Keratinocyte (primary cell): ENCODE measurements at regions not wholly inside any gene's neighbourhood (a gene's known extent, or its start where the extent isn't known, plus 50 kb on each side); places are given as distances from the start of the nearest gene placed in this dataset.

Experiments used
- DNase-seq: peaks from one replicate; pipeline ENCODE4 v3.0.0-alpha.2; 2011; ENCODE audit warnings: low read depth, missing footprints, low spot score
- FAIRE-seq: peaks from 2 replicates; lab custom pipeline; 2011; peaks lifted over from hg19 to GRCh38; lab: Jason Lieb, UNC
- H2AFZ ChIP-seq: 2 replicates; pipeline ENCODE4 v1.6.0; 2012; ENCODE audit warnings: low read length, control low read depth, inconsistent platforms; ENCODE audit not compliant: control insufficient read depth
- H3K27ac ChIP-seq: 2 replicates; pipeline ENCODE4 v1.5.1; 2011; ENCODE audit warnings: low read length; ENCODE audit not compliant: control insufficient read depth, insufficient read depth
- H3K27me3 ChIP-seq: 3 replicates; pipeline ENCODE4 v1.6.0; 2011; ENCODE audit warnings: low read length; ENCODE audit not compliant: control insufficient read depth, insufficient read depth; ENCODE audit errors: extremely low read depth
- H3K36me3 ChIP-seq, 2 experiments: 2 replicates in 1 of 2; 3 replicates in 1 of 2; pipeline ENCODE4 v1.5.1; 2011; ENCODE audit warnings: low read length in 2 of 2, mild to moderate bottlenecking in 1 of 2; ENCODE audit not compliant: control insufficient read depth in 2 of 2, insufficient read depth in 2 of 2; ENCODE audit errors: extremely low read depth in 1 of 2
- H3K4me1 ChIP-seq: 3 replicates; pipeline ENCODE4 v1.5.1; 2011; ENCODE audit warnings: low read length; ENCODE audit not compliant: control insufficient read depth, insufficient read depth; ENCODE audit errors: extremely low read depth
- H3K4me2 ChIP-seq: 3 replicates; pipeline ENCODE4 v1.6.0; 2011; ENCODE audit warnings: low read depth, low read length; ENCODE audit not compliant: control insufficient read depth, insufficient read depth; ENCODE audit errors: extremely low read depth
- H3K4me3 ChIP-seq, 3 experiments: fragments of 200-600 bp in 1 of 3; sonication (generic) in 1 of 3; 2 replicates in 2 of 3; 3 replicates in 1 of 3; pipeline ENCODE4 v1.5.1; 2011 to 2016; ENCODE audit warnings: low read length in 3 of 3, mild to moderate bottlenecking in 3 of 3, control low read depth in 2 of 3, inconsistent platforms in 1 of 3, low read depth in 1 of 3, mixed read lengths in 1 of 3, mixed run types in 1 of 3, moderate library complexity in 1 of 3; ENCODE audit not compliant: control insufficient read depth in 2 of 3, insufficient read depth in 2 of 3; ENCODE audit errors: extremely low read depth in 1 of 3
- H3K79me2 ChIP-seq: 2 replicates; pipeline ENCODE4 v1.6.0; 2012; ENCODE audit warnings: low read length; ENCODE audit not compliant: control insufficient read depth, insufficient read depth
- H3K9ac ChIP-seq: 3 replicates; pipeline ENCODE4 v1.6.0; 2011; ENCODE audit warnings: low read length; ENCODE audit not compliant: control insufficient read depth, insufficient read depth; ENCODE audit errors: extremely low read depth
- H3K9me1 ChIP-seq: 3 replicates; pipeline ENCODE4 v1.6.0; 2011; ENCODE audit warnings: low read length; ENCODE audit not compliant: control insufficient read depth, insufficient read depth; ENCODE audit errors: extremely low read depth
- H3K9me3 ChIP-seq: 2 replicates; pipeline ENCODE4 v1.5.1; 2012; ENCODE audit warnings: low read depth, low read length; ENCODE audit not compliant: control insufficient read depth
- H4K20me1 ChIP-seq: 3 replicates; pipeline ENCODE4 v1.6.0; 2011; ENCODE audit warnings: low read length; ENCODE audit not compliant: control insufficient read depth, insufficient read depth; ENCODE audit errors: extremely low read depth
- CTCF ChIP-seq, 3 experiments: IDR thresholded peaks in 1 of 3; conservative IDR thresholded peaks in 1 of 3; optimal IDR thresholded peaks in 1 of 3; 2 replicates in 2 of 3; 3 replicates in 1 of 3; pipeline versions ENCODE3 to v1.5.1; 2011; ENCODE audit warnings: low read length in 3 of 3, mild to moderate bottlenecking in 3 of 3, moderate library complexity in 2 of 3, control low read depth in 1 of 3, inconsistent platforms in 1 of 3; ENCODE audit not compliant: insufficient read depth in 2 of 3; ENCODE audit errors: extremely low read depth in 1 of 3
- EZH2 ChIP-seq: IDR thresholded peaks from one replicate; pipeline ENCODE4 v1.6.1; 2012; ENCODE audit warnings: inconsistent platforms, mild to moderate bottlenecking, low read length, moderate library complexity
- dilution Hi-C: fragments of 300-500 bp; cut with MboI; formaldehyde crosslinking; loops from one replicate; pipeline ENCODE4 v1.7.0; 2020; ENCODE audit warnings: low sequenced_read_pairs; ENCODE audit not compliant: extremely low pct_ligation_motif_present

- H3K4me1 ChIP-seq: peaks cover 13% of the 10 kb centered on the region
Observed at GRCh38 chr6:37106982-37107491, 62.9 kb upstream of the PIM1 start.

GRCh38 chr6:37109714-37110499, 60.0 kb upstream of the PIM1 start:
- dilution Hi-C loops: no loop called here
- no peaks in the 10 kb centered on the region for H3K9me1 ChIP-seq
- FAIRE-seq (no peak), DNase-seq (no peak)
- TF ChIP-seq EZH2 (no peak), CTCF (optimal IDR thresholded peaks at IDR 0.05 in 1 of 3, IDR thresholded peaks at IDR 0.05 in 1 of 3, conservative IDR thresholded peaks at IDR 0.05 in 1 of 3; ENCODE audit: extremely low read depth in 1 of 3, insufficient read depth in 2 of 3, low read length in 3 of 3) (no peak)
- H2AFZ ChIP-seq: no peak overlapping the region
- H3K79me2 ChIP-seq: no peaks in the 10 kb centered on the region
- no peaks in the 10 kb centered on the region for H3K36me3 ChIP-seq
- H4K20me1 ChIP-seq: no peaks in the 10 kb centered on the region
- no peak overlapping the region for H3K4me2 ChIP-seq
- H3K9me3 ChIP-seq: no peaks in the 10 kb centered on the region
- H3K4me1 ChIP-seq: no peaks in the 10 kb centered on the region
- no peak overlapping the region for H3K4me3 ChIP-seq
- H3K27ac ChIP-seq: no peak overlapping the region
- no peak overlapping the region for H3K9ac ChIP-seq
- H3K27me3 ChIP-seq: no peaks in the 10 kb centered on the region

More at GRCh38 chr6:37106982-37107491, 62.9 kb upstream of the PIM1 start:
- Histone ChIP-seq H4K20me1 (no peaks in the 10 kb centered on the region), H3K4me2 (no peak overlapping the region), H3K4me3 (no peak overlapping the region), H3K9me3 (no peaks in the 10 kb centered on the region), H3K9ac (no peak overlapping the region), H3K79me2 (no peaks in the 10 kb centered on the region), H2AFZ (no peak overlapping the region), H3K27ac (no peak overlapping the region), H3K36me3 (no peaks in the 10 kb centered on the region), H3K9me1 (no peaks in the 10 kb centered on the region), H3K27me3 (no peaks in the 10 kb centered on the region)
- FAIRE-seq (no peak), DNase-seq (no peak)
- dilution Hi-C loops: no loop called here
- no peak for TF ChIP-seq CTCF (optimal IDR thresholded peaks at IDR 0.05 in 1 of 3, IDR thresholded peaks at IDR 0.05 in 1 of 3, conservative IDR thresholded peaks at IDR 0.05 in 1 of 3; ENCODE audit: extremely low read depth in 1 of 3, insufficient read depth in 2 of 3, low read length in 3 of 3)
- no peak for TF ChIP-seq EZH2
